GM06990 (cell line): ENCODE measurements at regions not wholly inside any gene's neighbourhood (a gene's known extent, or its start where the extent isn't known, plus 50 kb on each side); places are given as distances from the start of the nearest gene placed in this dataset.
"Not testable (repeated sequence)": the region's sequence is repeated elsewhere in the genome, so short reads cannot be mapped to it uniquely, and the experiment has no call there.

Source experiments
- DNase-seq: peaks from one replicate; pipeline ENCODE4 v3.0.0-alpha.2; 2011; ENCODE audit not compliant: insufficient read length; ENCODE audit errors: extremely low read depth
- H3K27me3 ChIP-seq: replicated peaks from 2 replicates; pipeline ENCODE4 v1.6.0; 2011; ENCODE audit warnings: low read length; ENCODE audit not compliant: control insufficient read depth, insufficient read depth
- H3K36me3 ChIP-seq: 2 replicates; pipeline ENCODE4 v1.5.1; 2011; ENCODE audit warnings: low read length; ENCODE audit not compliant: control insufficient read depth, insufficient read depth
- H3K4me3 ChIP-seq: replicated peaks from 2 replicates; pipeline ENCODE4 v1.5.1; 2011; ENCODE audit warnings: low read depth, mild to moderate bottlenecking, control low read depth, low read length
- TF ChIP-seq, protein P1 (sequence below): IDR thresholded peaks from 2 replicates; pipeline ENCODE4 v1.5.1; 2011; ENCODE audit warnings: low read length, control low read depth, mild to moderate bottlenecking, inconsistent platforms; ENCODE audit not compliant: insufficient read depth, poor library complexity, severe bottlenecking

DNA sequence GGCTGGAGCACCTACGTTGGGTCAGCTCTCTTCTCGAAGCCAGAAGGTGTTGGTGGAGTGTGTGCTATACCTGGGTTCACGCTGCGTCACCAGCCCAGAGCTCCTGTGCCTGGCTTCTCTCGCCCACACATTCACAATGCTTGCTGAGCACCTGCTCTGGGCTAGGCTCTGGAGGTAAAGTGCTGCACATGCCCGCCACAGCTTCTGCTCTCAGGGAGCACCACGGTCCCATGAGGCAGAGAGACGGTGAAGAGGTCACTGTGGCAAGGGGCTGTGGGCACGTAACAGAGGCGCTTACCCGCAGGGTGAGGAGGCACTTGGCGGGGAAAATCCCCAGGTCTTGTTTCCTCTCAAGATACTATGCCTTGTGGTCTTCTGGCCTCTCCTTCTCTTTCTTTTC, 174.2 kb downstream of the TEX29 start:
- Histone ChIP-seq H3K4me3 (no peak overlapping the region), H3K27me3 (no peaks in the 10 kb centered on the region), H3K36me3 (no peaks in the 10 kb centered on the region)
- DNase-seq, result no peak
- TF ChIP-seq, protein P1, sequence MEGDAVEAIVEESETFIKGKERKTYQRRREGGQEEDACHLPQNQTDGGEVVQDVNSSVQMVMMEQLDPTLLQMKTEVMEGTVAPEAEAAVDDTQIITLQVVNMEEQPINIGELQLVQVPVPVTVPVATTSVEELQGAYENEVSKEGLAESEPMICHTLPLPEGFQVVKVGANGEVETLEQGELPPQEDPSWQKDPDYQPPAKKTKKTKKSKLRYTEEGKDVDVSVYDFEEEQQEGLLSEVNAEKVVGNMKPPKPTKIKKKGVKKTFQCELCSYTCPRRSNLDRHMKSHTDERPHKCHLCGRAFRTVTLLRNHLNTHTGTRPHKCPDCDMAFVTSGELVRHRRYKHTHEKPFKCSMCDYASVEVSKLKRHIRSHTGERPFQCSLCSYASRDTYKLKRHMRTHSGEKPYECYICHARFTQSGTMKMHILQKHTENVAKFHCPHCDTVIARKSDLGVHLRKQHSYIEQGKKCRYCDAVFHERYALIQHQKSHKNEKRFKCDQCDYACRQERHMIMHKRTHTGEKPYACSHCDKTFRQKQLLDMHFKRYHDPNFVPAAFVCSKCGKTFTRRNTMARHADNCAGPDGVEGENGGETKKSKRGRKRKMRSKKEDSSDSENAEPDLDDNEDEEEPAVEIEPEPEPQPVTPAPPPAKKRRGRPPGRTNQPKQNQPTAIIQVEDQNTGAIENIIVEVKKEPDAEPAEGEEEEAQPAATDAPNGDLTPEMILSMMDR, result no peak

DNA sequence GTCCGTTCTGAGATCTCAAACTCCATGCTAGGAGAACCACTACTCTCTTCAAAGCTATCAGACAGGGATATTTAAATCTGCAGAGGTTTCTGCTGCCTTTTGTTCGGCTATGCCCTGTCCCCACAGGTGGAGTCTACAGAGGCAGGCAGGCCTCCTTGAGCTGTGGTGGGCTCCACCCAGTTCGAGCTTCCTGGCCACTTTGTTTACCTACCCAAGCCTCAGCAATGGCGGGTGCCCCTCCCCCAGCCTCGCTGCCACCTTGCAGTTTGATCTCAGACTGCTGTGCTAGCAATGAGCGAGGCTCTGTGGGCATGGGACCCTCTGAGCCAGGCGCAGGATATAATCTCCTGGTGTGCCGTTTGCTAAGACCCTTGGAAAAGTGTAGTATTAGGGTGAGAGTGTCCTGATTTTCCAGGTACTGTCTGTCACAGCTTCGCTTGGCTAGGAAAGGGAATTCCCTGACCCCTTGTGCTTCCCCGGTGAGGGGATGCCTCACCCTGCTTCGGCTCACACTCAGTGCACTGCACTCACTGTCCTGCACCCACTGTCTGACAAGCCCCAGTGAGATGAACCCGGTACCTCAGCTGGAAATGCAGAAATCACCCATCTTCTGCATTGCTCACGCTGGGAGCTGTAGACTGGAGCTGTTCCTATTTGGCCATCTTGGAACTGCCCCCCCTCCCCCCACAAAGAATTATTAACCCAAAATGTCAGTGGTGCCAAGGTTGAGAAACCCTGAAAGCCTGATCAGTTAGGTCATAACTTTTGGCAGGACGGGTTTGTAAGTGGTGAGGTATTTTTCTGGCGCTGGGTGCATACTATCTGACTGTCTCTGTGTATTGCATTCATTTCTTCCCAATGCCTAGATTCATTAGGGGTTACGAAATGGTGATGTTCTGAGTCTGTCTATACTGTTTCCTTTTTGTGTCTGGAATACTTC, 181.4 kb downstream of the TEX29 start:
- H3K27me3 ChIP-seq, DNase-seq, H3K4me3 ChIP-seq, H3K36me3 ChIP-seq: not testable (repeated sequence)

DNA sequence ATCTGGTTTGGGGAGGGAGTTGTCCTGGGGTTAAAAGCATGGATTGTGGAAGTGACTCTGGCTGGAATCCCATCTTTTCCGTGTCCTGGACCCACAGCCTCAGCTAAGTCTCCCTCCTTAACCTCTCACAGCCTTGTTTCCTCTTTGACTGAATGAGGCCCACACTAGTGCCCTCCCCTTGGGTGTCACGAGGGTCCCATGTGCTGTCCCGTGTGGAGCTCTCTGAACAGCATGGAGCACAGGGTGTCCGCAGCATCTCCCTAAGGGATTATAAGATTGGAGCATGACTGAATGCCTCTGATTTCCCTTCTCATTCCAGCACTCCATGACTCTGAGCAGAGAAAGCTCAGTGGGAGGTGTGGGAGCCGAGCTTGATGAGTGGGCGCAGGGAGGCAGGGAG, 182.5 kb downstream of the TEX29 start:
- no peak for DNase-seq
- H3K27me3 ChIP-seq, result no peaks in the 10 kb centered on the region
- no peaks in the 10 kb centered on the region for H3K36me3 ChIP-seq
- no peak overlapping the region for H3K4me3 ChIP-seq
- TF ChIP-seq, protein P1, result no peak

DNA sequence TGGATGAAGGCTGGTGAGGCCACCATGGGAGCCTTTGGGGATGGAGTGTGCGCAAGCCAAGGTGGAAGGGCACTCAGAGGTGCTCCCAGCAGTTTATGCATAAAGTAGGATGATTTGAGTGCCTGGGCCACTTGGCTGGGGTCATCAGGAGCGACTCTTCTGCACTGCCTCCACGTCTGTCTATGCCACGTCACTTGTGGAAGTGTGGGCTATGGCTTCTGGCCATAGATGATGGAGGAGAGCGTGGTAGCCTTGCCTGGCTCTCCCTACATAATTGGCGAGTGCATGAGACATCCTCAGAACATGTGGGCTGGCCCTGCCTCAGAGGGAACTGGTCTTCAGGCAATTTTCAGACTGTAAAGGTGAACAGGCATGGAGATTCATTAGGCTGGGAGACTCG, 182.9 kb downstream of the TEX29 start:
- no peak for DNase-seq
- TF ChIP-seq, protein P1, result no peak
- no peaks in the 10 kb centered on the region for H3K36me3 ChIP-seq

DNA sequence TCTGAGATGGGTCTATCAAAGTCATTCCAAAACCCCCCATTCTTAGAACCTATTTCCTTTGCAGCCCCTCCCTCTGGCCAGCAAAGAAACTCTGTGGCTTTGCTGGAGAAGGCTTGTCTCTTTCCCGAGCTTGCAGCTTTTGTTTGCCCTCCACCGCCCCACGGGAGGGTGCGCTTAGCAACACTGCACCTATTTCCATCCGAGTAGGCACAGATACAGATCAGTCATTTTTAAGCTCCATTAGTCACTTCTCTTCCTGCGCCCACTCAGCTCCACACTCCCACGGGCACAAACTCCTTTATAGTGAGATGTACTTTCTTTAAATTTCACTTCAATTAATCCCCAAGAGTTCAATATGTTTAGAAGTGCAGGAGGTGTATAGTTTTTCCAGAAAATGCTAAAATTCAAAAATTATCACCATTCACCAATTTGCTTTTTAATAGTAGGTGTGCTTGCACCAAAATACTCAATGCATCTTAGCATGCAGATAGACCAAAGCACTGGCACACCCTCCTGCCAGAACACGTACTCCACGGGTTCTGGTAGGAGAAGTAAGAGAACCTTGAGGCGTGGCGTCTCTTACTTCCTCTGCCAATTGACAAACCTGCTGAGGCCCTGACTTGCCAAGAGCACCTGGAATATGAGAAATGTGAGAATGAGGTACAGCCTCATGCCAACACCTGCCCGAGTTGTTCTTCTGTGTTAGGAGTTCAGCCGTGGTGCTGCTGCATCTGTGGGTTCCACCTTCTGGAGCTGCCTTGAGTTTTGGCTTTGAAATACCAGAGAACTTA, 183.7 kb downstream of the TEX29 start:
- Histone ChIP-seq H3K27me3 (no peaks in the 10 kb centered on the region), H3K4me3 (no peak overlapping the region), H3K36me3 (no peaks in the 10 kb centered on the region)
- no peak for DNase-seq
- TF ChIP-seq, protein P1, result no peak

More for the DNA sequence above, 182.9 kb downstream of the TEX29 start:
- H3K4me3 ChIP-seq, result no peak overlapping the region
- H3K27me3 ChIP-seq, result no peaks in the 10 kb centered on the region

DNA sequence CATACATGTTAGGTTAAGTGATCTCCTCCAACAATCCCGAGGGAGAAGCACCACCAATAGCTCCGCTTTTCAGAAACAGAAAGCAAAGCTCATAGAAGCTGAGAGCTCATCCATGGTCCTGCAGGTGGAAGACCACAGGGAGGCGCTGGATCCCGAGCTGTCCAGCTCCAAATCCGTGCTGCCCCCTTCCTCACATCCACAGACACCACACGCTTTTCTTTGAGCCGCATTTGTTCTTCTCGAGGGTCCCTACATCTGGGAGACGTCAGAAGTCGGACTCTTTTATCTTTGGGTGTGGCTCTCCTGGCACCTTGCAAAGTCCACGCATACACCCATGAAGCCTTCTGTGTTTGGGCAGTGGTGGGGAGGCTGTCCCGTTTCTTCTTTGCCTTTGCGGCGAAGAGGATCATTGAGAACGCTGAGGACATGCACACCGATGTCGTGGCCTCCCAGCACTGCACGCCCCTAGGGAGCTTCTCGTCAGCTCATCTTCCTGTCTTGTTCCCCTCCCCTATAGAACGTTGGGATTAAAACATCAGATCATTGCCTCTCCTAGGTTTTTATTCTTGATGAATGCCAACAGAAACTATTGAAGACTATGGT, 184.8 kb downstream of the TEX29 start:
- TF ChIP-seq, protein P1, result no peak
- no peaks in the 10 kb centered on the region for H3K27me3 ChIP-seq
- no peaks in the 10 kb centered on the region for H3K36me3 ChIP-seq
- H3K4me3 ChIP-seq, result no peak overlapping the region
- DNase-seq, result no peak
